Cerebellar cortex (tissue), 1 donor: ENCODE measurements at regions not wholly inside any gene's neighbourhood (a gene's known extent, or its start where the extent isn't known, plus 50 kb on each side); places are given as distances from the start of the nearest gene placed in this dataset.

Experiments used
- DNase-seq: peaks from one replicate; pipeline ENCODE4 v3.0.0-alpha.2; 2015; ENCODE audit warnings: low spot score

DNA sequence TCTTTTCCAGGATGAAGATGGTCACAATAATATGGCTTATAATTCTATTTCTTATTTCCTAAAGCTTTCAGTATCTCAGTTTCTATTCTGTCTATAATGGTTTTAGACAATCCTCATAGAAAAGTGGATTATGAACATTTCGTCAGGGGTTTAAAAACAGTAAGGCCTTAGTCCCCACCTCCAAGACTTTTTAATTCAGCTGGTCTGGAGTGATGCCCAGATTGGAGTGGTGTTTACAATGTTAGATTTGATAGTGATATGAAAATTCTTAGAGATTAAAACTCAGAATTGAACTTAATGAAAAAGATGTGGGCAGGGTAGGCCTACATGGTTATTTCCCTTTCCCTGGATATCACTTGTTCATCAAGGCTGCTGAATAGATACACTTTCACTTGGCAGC lies 1238.3 kb downstream of the SORCS3 start:
- DNase-seq, result no peak

DNA sequence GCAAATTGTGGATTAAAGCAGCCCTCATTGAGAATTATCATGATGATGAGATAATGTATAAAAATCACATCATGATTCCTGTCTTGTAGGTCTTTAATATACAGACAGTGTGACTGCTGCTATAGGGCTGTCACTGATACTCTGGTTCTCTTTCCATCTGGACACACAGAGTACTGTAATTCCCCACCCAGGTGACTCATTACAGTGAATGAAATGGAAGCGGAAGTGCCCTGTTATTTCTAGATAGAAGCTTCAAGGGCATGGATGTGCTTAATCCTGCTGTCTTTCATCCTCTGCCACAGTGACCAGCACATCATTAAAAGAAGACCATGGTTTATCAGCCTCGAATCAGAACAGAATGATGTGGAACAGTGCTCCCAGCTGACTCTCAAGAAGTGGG lies 1234.0 kb downstream of the SORCS3 start:
- DNase-seq, result no peak

DNA sequence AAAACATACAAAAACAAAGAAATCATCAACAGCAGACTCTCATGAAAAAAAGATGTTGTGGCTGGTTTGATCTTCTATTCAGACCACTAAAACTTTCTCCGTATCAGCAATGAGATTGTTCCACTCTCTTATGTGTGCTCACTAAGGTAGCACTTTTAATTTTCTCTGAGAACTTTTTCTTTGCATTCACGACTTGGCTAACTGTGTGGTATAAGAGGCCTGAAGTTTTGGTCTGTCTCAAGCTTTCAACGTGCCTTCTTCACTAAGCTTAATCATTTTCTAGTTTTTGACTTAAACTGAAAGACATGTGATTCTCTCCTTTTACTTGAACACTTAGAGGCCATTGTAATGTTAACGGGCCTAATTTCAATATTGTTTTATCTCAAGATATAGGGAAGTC lies 1231.6 kb downstream of the SORCS3 start:
- DNase-seq, result no peak

DNA sequence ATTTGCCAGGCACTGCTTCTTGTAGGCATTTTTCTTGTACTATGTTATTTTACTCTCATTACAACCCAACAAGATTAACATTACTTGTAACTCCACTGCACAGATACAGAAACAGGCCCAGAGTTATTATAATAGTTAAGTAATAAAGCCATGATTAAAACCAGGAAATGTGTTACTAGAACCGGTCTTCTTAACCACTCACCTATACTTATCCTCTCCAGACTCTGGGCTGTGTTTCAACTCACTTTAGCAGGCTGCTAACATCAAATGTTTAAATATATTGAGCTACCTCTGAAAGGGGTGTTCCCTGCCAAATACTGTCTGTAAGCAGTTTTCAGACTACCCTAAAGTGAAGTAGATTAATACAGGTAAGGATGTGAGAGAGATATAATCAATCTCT lies 1227.8 kb downstream of the SORCS3 start:
- DNase-seq, result no peak

DNA sequence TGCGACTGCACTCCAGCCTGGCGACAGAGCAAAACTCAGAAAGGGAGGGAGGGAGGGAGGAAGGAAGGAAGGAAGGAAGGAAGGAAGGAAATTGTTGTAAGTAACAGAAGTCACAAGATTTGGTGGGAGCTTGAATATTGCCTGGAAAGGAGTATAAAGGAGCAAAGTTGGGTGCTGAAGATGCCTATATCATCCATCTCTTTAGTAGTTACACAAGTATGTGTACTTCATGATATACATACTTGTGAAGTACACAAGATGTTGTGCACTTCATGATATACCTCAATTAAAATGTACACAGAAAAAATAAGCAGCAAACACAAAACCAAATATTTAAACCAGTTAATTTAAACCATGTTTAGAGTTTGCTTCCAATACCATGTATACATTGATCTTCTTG lies 1223.8 kb downstream of the SORCS3 start:
- no peak for DNase-seq

DNA sequence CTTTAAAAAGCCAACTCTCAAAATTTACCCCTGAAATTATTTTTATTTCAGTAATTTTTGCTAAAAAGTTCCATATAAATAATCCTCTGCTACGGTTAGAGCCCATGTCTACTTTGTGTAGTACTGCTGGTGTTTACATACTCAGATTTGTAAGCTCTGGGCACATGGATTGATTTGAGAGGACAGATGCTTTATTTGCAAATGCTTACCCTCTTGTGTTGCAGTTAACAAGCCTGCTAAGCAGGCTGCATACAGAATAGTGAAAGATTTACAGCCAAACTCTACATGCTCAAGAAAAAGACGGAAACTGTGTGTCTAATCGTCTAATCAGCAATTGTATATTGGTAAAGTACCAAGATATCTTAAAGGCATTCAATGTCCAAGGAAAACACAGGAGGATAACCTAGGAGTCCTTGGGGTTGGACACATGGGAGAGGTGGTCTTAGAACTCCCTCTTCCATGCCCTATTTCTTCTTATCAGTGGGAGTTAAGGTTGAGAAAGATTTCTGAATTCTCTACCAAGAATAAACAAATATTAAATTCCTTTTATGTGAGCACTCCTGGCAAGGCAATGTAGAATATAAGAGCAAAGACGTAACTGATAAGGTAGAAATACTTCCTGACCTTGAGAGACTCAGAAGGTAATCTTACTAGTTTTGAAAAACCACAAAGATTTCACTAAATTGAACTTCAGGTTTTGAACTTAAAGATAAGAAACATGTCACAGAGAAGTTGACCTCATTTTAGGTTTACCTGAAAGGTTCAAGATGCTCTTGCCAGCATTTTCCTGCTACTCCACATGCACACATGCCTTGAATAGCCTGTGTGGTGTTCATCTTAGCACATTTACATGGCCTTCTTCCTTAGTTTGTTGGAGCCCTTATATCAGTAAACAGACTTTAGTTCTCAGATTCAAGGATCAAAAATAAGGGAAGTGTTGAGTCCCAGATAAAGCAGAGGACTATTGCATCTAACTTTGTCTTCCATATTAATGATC lies 1216.5 kb downstream of the SORCS3 start:
- no peak for DNase-seq

DNA sequence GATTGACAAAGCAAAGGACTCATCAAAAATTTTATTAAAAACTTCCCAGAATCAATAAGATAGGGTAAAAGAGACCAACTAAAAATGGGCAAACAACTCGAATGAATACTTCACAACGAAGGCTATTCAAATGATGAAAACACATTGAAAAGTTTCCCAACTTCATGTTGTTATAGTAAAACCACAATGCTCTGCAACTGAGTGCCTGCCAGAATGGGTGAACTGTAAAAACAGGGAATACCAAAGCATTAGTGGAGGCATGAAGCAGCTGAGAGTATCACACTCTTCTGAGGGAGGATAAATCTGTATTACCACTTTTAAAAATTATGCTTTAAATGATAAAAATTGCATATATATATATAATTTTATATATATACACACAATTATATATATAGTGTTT lies 1214.7 kb downstream of the SORCS3 start:
- no peak for DNase-seq

DNA sequence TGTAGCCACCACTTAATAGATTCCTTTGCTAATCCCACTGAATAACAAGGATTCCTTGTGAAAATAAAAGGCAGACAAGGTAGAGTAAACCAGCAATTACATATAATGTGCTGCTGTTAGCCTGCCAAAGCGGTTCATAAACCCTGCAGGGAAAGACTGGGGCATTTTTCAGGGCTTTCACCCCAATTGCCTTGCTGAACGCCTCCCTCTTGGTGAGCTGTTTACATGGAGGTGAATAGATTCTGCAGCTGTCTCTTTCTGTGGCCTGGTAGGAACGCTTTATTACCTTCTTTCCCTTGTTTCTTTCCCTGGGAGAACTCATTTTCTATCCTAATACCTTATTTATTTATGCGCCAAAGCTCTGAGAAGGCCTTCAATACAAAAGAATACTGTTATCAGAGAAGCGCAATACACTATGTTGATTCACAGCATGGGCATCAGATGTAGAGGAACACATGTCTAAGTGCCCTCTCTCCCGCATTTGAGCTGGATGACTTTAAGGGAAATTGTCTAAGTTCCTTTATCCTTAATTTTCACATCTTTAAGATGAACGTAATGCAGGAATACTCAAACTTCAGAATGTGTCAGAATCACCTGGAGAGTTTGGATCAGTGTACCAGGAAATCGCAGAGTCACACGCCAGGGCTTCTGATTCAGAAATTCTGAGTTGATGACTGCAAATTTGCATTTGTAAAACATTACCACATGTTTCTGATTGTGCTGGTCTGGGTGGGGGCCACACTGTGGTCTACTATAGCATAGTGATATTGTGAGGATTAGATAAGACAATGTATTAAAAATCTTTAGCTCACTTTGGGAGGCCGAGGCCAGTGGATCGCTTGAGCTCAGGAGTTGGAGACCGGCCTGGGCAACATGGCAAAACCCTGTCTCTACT lies 1203.8 kb downstream of the SORCS3 start:
- no peak for DNase-seq

DNA sequence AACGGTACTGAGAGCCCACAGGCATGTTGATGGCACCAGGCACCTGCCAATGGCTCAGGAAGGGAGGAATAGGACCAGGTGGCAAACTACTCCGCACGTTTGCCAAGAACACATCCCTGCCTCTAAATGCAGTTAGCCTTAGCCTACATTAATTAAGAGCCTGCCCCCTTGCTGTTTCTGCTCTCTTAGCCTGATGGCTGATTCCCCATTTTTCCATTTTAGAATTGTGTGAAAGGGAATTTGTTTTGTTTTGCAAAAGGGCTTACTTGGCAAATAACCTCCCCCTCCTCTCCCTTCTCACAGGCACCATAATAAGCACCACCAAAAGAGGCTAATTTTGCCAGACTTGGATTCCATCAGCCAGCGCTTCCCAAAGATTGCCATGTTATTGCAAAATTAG lies 1203.2 kb downstream of the SORCS3 start:
- DNase-seq, result peak; percentile 3

DNA sequence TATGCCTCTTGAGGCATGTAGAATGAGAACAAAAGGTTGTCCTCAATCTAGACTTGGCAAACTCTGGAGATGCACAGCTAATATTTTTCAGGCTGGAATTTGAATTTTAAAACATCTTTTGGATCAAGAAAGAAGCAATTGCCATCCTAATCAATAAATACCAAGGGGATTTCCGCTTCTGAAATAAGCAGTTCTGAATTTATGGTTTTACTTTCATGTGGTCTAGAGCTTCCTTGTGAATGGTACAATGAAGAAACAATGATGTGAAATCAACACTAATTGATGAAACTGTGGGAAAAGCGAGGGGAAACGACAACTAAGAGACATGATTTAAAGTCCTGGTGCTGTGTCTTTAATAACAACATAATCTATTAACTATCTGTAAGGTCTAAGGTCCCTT lies 1202.7 kb downstream of the SORCS3 start:
- no peak for DNase-seq

DNA sequence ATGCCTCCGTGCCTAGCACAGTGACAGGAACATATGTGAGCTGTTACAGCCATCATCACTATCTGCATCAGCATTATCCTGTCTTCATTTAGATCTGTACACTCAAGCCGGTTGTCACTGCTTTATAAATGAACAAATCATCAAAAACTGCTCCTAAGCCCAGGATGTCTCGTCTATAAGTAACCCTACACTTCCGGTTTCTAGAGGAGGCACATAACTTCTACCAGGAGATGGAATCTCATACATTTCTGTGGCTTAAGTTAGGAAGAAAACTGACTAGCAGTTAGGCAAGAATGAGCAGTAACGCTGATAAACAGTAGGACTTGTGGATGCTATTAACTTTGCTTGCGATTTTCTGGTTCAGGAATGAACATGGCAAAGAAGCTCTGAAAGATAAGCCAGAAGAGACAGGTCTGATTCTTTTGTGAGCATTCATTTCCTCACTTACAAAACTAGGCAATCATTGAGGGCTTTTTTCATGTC lies 1199.2 kb downstream of the SORCS3 start:
- no peak for DNase-seq

DNA sequence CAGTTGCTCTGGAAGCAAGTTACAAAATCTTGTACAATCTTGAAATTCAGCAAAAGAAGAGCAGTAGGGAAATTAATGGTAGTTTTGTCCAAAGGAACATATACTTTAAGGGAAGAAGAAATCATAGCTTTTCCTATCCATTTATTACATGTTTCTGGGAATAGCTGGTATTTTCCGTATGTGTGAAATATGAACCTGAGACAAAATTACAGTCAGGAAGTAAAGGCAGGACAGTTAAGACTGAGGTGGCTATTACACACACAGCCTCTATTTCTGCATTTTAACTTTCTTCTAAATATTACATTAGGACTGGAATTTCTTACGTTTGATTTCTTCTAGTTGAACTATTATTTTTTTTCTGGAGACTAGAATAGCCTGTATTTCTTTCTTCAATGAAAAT lies 1197.3 kb downstream of the SORCS3 start:
- no peak for DNase-seq

DNA sequence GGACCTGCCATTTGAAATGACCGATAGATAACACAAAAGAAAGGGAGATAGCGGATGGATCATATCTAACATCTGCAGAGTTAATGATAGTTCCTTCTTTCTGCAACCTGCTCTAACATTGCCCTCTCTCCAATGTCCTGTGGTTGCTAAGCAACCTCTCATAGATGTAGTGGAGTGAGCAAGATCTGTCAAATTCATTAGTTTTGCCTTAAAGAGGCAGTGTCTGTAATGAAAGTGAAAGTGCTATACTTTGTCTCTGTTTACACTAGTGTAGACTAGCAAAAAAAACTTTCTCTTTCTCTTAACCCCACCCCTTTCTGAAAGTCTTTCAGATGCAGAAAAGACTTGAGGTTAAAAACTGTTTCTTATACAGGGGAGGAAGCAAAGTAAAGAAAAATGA lies 1196.9 kb downstream of the SORCS3 start:
- DNase-seq, result peak; percentile 4

DNA sequence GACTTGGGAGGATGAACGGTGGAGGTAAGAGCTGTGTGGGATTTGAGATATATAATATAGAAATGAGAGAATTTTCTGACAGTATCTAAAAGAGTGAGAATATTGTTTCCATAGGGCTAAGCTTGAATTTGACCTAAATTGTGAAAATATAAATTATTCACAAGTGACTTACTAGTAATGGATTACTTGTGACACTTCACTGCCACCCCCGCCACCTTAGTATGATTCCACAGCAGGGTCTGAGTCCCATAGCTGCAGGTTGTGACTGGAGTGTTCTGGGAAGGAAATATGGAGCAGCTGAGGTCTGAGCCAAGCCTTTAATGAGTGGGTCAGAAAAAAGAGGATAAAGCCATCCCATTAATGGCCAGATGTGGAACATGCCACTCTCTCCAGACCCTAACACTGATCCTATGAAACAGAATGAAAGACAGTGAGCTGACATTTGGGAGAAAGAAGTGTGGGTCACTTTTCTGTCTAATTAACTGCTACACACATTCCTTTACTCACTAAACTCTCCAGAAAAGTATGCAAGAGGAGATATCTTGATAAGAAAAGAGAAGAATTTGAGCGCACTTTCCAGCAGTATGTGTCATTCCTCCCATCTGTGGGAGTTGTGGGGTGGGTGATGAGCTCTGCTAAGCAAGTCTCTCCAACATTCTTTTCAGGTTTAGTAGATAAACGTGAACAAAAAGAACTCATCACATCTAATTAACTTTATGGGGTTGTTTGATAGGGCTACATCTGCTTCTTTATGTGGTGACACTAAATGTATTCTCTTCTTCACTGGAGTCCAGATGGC lies 1193.4 kb downstream of the SORCS3 start:
- DNase-seq, result no peak

DNA sequence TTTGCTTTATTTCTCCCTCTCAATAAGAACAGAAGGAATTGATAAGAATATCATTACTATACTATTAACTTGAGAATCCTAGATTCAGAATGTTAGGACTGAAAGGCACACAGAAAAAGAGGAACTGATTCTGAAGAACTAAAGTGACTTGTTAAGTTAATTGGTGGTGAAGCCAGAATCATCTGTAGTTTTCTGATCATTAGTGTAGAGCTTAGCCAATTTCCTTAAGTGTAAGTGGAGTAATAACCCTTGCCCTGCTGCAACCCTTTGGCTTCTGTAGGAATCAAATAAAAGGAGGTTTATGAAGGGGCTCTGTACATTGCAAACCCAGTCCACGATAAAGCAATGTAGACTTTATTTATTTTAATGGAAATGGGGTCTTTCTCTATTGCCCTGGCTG lies 1186.0 kb downstream of the SORCS3 start:
- no peak for DNase-seq

DNA sequence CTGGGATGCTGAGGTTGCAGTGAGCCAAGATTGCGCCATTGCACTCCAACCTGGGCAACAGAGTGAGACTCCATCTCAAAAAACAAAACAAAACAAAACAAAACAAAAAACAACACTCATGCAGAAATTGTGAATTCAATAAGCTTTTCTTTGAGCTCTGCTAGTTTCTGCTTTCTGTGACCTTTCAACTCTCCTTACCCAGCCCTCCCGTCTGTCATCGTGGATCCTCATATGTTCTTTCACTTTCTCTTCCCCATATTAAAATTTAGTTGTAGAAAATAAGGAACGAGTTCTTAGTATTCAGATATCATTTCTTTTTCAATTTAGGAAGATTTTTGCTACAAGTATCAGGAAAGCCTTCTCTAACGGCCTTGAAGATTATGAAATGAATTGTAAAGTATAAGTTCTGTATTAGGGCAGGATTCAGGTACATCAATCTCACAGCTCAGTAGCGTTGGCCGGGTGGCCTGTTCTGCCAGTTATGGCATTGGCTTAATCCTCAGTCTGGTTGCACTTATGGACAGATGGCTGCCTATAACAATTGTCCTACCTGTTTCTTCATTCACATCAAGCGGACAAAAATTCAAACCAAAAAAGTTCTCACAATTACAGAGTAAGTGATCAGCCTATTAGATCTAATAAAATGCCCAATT lies 1167.0 kb downstream of the SORCS3 start:
- DNase-seq, result no peak

DNA sequence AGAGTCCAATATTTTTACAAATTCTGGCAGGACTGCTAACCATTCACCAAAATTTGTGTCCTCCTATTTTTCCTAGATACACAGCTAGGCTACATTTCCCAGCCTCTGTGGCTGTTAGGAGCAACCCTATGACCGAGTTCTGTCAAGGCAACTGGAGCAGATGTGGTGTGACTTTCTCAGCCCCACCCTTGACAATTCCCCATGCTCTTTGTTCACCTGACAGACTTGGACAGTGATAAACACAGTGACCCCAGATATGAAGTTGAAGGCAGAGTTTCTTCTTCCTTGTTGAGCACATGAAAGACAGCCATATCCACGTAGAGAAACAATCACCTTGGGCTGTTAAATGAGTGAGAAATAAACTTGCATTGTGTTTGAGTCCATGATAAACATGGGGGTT lies 1162.1 kb downstream of the SORCS3 start:
- no peak for DNase-seq

DNA sequence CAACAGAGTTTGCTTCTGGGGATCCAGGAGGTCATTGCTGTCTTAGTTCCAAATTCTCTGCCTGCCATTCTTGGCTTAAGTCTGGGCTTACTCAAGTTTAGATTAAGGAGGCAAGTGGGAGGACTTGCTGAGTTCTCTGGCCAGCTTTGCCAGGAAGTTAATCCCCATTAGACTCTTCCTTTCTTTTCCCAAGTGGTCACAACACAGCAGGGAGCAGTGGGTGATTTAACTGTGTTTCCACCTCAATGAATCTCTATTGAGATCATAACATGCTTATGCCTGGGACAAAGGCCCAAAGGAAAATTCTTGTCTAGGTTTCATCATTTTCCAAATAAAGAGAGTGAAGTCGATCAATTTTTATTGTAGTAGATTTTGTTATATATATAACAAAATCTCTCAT lies 1159.6 kb downstream of the SORCS3 start:
- no peak for DNase-seq

DNA sequence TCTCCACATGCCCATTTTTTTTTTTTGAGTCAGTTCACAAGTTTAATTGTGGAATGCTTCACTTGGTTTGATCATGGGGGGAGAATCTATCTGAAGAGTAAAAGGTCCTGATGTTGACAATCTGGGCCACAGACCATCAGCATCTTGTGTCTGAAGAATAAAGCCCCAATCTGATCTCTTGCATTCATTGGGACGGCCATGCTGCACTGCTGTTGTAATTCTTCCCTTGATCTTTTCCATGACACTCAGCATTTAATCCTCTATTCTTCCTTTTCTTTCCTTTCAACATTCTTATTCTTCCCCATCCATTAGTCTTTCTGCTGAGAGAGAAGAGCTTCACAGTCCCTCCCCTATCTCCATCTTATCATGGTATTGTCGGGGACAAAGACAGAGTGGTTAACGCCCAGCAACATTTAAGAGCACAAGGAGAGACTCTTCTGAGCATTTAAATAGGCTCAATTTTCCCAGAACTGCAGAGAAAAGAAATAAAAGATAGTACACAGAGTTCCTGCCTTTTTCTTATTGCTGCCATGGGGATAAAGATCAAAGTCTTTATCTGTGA lies 1157.3 kb downstream of the SORCS3 start:
- no peak for DNase-seq

DNA sequence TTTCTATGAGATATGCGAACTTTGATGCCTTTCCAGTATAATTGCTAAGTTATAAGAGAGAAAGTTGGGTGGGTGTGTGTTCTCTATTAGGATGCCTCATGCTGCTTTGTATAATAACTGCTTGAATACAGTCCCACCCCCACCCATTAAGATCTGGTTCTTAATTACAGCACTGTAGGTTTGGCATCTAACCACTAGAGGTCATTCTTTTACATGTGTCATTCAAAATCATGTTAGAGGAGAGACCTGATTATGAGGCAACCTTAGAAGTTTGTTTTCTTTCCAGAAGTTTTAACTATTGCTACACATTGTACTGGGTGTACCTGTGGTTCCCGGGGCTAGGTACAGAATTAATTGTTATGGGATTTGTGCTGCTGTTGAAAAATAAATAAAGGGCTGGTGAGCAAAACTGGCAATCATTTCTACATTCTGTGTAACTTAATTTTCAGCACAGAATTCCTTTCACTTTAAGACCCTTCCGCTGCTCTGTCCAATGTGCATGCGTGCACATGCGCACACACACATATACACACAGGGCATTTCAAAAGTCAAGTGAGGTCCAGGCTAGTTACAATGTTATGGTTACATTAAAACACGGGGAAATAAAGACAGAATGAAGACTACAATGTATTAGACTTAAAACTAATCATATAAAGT lies 1156.3 kb downstream of the SORCS3 start:
- peak; percentile 17 for DNase-seq

DNA sequence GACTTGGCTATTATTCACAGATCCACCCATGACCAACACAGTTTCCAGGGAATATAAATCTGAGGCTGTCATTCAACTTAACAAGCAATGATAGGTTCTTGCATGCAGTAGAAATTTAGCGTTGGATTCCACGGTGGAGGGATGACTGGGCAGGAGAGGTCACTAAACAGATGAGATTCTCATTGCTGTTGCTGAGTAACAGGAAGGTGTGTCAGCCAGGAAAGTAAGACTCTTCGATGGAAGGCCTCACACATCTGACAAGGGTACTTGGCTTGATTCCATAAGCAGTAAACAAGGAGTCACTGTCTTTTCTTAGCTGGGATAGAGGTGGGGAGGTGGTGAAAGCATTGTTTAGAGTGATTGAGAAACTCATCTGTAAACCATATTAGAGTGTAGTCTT lies 1152.0 kb downstream of the SORCS3 start:
- DNase-seq, result no peak
